ENCODE measurements at regions not wholly inside any gene's neighbourhood (a gene's known extent, or its start where the extent isn't known, plus 50 kb on each side); places are given as distances from the start of the nearest gene placed in this dataset.

GRCh38 chr10:70973275-70973674 is 84.9 kb upstream of the PCBD1 start:
- intact Hi-C loops (cut with DNase I), result no loop called here
- TF ChIP-seq CTCF (IDR thresholded peaks at IDR 0.05), result no peak
- H3K27ac ChIP-seq, result no peak overlapping the region
- DNase-seq (no peak), ATAC-seq (no peak)
- peaks cover 0 to 10% (median 0%) of the 10 kb centered on the region in 7 donors for H3K27me3 ChIP-seq
- no peaks in the 10 kb centered on the region for H3K4me1 ChIP-seq
- H3K9me3 ChIP-seq, result peaks cover 0 to 32% (median 9%) of the 10 kb centered on the region in 11 donors
- H3K36me3 ChIP-seq, result no peaks in the 10 kb centered on the region
- H3K4me3 ChIP-seq, result no peak overlapping the region

GRCh38 chr10:70974351-70974901 is 86.1 kb upstream of the PCBD1 start:
- 35 to 39% methylated on average over 5 of the region's 5 CpGs for WGBS, 2 donors

GRCh38 chr10:70974920-70975319 is 86.6 kb upstream of the PCBD1 start:
- no peak for TF ChIP-seq CTCF (IDR thresholded peaks at IDR 0.05)
- intact Hi-C loops (cut with DNase I), result no loop called here
- Histone ChIP-seq H3K27me3 (peaks cover 0 to 8% (median 0%) of the 10 kb centered on the region in 7 donors), H3K9me3 (peaks cover 0 to 32% (median 9%) of the 10 kb centered on the region in 11 donors), H3K27ac (no peak overlapping the region), H3K36me3 (no peaks in the 10 kb centered on the region), H3K4me3 (no peak overlapping the region), H3K4me1 (no peaks in the 10 kb centered on the region)
- no peak for DNase-seq
- WGBS, 2 donors, result 69 to 72% methylated on average over 7 of the region's 7 CpGs
- no peak for ATAC-seq

More at GRCh38 chr10:70974351-70974901, 86.1 kb upstream of the PCBD1 start:
- ATAC-seq, result peak in 2 of 8 donors; percentile 55 to 64
- Histone ChIP-seq H3K4me3 (no peak overlapping the region), H3K36me3 (no peaks in the 10 kb centered on the region), H3K9me3 (peaks cover 0 to 32% (median 9%) of the 10 kb centered on the region in 11 donors), H3K27me3 (peaks cover 0 to 8% (median 0%) of the 10 kb centered on the region in 7 donors), H3K27ac (no peak overlapping the region), H3K4me1 (no peaks in the 10 kb centered on the region)
- intact Hi-C loops (cut with DNase I), result no loop called here
- DNase-seq, result no peak
- no peak for TF ChIP-seq CTCF (IDR thresholded peaks at IDR 0.05)

- intact Hi-C loops (cut with DNase I), result no loop called here
- Histone ChIP-seq H3K4me1 (no peaks in the 10 kb centered on the region), H3K27me3 (peaks cover 0 to 8% (median 0%) of the 10 kb centered on the region in 7 donors), H3K4me3 (no peak overlapping the region), H3K27ac (no peak overlapping the region), H3K9me3 (peaks cover 0 to 22% (median 7%) of the 10 kb centered on the region in 11 donors), H3K36me3 (no peaks in the 10 kb centered on the region)
- TF ChIP-seq CTCF (IDR thresholded peaks at IDR 0.05), result no peak
- 87 to 88% methylated on average over 6 of the region's 6 CpGs for WGBS, 2 donors
- DNase-seq (no peak), ATAC-seq (no peak)
Measured at GRCh38 chr10:70976063-70976695, 87.8 kb upstream of the PCBD1 start.

All from heart right ventricle (tissue), 16 donors.